ENCODE measurements at regions not wholly inside any gene's neighbourhood (a gene's known extent, or its start where the extent isn't known, plus 50 kb on each side); places are given as distances from the start of the nearest gene placed in this dataset.
A peak's percentile ranks its signal among the peaks of the same experiment; 100 is the strongest.

DNA sequence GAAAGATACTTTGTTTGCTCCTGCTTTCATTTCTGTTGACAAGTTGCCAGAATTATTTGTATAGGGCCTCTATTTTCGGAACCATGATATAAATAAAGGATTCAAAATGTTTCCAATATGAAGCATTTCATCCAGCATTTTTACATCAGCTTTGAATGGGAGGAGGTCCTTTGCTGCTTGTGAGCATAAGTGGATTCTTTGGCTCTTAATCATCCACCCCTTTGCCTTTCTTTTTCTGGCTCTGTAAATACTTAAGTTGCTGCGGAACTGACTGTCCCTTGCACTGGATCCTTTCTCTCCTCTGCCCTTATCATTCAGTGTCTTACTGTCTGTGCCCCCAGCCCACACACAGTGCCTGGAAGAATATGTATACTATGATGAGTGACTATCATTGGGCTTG, 357.3 kb upstream of the RGS6 start:
- no peak for DNase-seq (ENCODE audit: low spot score)

GRCh38 chr14:71576472-71576871, 355.8 kb upstream of the RGS6 start:
- intact Hi-C loops (cut with micrococcal nuclease), result no loop called here
- peaks cover 15% of the 10 kb centered on the region for H3K36me3 Mint-ChIP-seq (ENCODE audit: low read depth)
- no peaks in the 10 kb centered on the region for H3K9me3 Mint-ChIP-seq
- peaks cover 28% of the 10 kb centered on the region for H3K4me1 Mint-ChIP-seq (ENCODE audit: low read depth)
- no peaks in the 10 kb centered on the region for H3K27me3 Mint-ChIP-seq (ENCODE audit: low read depth)
- no peak for DNase-seq (ENCODE audit: low spot score)
- H3K27ac Mint-ChIP-seq, result no peak overlapping the region
- no peak overlapping the region for H3K4me3 Mint-ChIP-seq (ENCODE audit: low read depth)

More for the DNA sequence above, 357.3 kb upstream of the RGS6 start:
- Mint-ChIP-seq H3K27ac (no peak overlapping the region), H3K36me3 (ENCODE audit: low read depth) (peaks cover 15% of the 10 kb centered on the region), H3K4me3 (ENCODE audit: low read depth) (no peak overlapping the region), H3K9me3 (no peaks in the 10 kb centered on the region), H3K4me1 (ENCODE audit: low read depth) (peaks cover 26% of the 10 kb centered on the region), H3K27me3 (ENCODE audit: low read depth) (no peaks in the 10 kb centered on the region)
- intact Hi-C loops (cut with micrococcal nuclease), result no loop called here

DNA sequence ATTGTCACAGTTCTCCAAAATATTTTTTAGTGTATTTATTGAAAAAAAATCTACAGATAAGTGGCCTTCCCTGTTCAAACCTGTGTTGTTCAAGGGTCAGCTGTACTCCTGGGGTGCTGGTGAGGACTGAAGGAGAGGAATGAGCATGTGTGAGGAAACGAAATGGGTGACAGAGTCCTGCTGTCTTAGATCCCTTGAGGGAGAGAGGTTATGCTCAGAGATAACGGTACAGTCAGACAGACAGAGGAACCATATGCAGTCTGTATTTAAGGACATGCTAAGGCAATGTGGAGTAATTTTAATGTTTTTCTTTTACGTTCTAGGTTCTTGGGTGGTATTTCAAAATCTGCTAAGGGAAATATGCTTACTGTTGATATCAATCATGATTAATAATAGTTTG, 352.9 kb upstream of the RGS6 start:
- H3K36me3 Mint-ChIP-seq (ENCODE audit: low read depth), result peaks cover 14% of the 10 kb centered on the region
- no peak overlapping the region for H3K4me3 Mint-ChIP-seq (ENCODE audit: low read depth)
- DNase-seq (ENCODE audit: low spot score), result no peak
- H3K27ac Mint-ChIP-seq, result no peak overlapping the region
- H3K4me1 Mint-ChIP-seq (ENCODE audit: low read depth), result peaks cover 18% of the 10 kb centered on the region
- no peaks in the 10 kb centered on the region for H3K27me3 Mint-ChIP-seq (ENCODE audit: low read depth)
- intact Hi-C loops (cut with micrococcal nuclease), result no loop called here
- no peaks in the 10 kb centered on the region for H3K9me3 Mint-ChIP-seq

GRCh38 chr14:71582705-71583104, 349.5 kb upstream of the RGS6 start:
- no peak overlapping the region for H3K27ac Mint-ChIP-seq
- H3K4me1 Mint-ChIP-seq (ENCODE audit: low read depth), result peaks cover 22% of the 10 kb centered on the region
- DNase-seq (ENCODE audit: low spot score), result no peak
- H3K4me3 Mint-ChIP-seq (ENCODE audit: low read depth), result no peak overlapping the region
- intact Hi-C loops (cut with micrococcal nuclease), result no loop called here
- no peaks in the 10 kb centered on the region for H3K9me3 Mint-ChIP-seq
- no peaks in the 10 kb centered on the region for H3K27me3 Mint-ChIP-seq (ENCODE audit: low read depth)
- H3K36me3 Mint-ChIP-seq (ENCODE audit: low read depth), result peaks cover 23% of the 10 kb centered on the region

- Mint-ChIP-seq H3K27ac (no peak overlapping the region), H3K27me3 (ENCODE audit: low read depth) (no peaks in the 10 kb centered on the region), H3K9me3 (no peaks in the 10 kb centered on the region), H3K4me1 (ENCODE audit: low read depth) (peaks cover 26% of the 10 kb centered on the region), H3K36me3 (ENCODE audit: low read depth) (peaks cover 28% of the 10 kb centered on the region), H3K4me3 (ENCODE audit: low read depth) (no peak overlapping the region)
- intact Hi-C loops (cut with micrococcal nuclease), result no loop called here
- DNase-seq (ENCODE audit: low spot score), result no peak
Observed at GRCh38 chr14:71583194-71583593, 349.0 kb upstream of the RGS6 start.

DNA sequence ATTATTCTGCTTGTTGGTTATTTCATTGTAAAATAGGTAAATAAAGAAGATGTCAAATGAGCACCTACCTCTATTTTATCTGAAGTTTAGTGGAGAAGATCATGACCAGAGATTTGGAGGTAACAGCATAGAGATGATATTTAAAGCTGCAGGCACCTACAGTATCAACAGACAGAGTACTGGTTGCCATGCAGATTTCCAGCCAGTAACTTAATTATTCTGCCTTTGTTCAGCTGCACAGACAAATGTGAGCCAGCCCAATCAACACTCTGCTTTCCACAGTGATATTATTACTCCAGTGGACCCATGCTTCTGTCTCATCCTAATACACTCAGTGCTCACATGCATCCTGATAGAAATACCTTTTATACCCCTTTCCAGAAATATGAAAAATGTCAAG, 348.5 kb upstream of the RGS6 start:
- no peaks in the 10 kb centered on the region for H3K27me3 Mint-ChIP-seq (ENCODE audit: low read depth)
- H3K27ac Mint-ChIP-seq, result no peak overlapping the region
- peaks cover 31% of the 10 kb centered on the region for H3K4me1 Mint-ChIP-seq (ENCODE audit: low read depth)
- DNase-seq (ENCODE audit: low spot score), result no peak
- peaks cover 33% of the 10 kb centered on the region for H3K36me3 Mint-ChIP-seq (ENCODE audit: low read depth)
- H3K4me3 Mint-ChIP-seq (ENCODE audit: low read depth), result no peak overlapping the region
- no peaks in the 10 kb centered on the region for H3K9me3 Mint-ChIP-seq
- intact Hi-C loops (cut with micrococcal nuclease), result no loop called here

GRCh38 chr14:71585361-71585760, 346.9 kb upstream of the RGS6 start:
- Mint-ChIP-seq H3K36me3 (ENCODE audit: low read depth) (peaks cover 42% of the 10 kb centered on the region), H3K4me1 (ENCODE audit: low read depth) (peaks cover 40% of the 10 kb centered on the region), H3K9me3 (no peaks in the 10 kb centered on the region), H3K27ac (no peak overlapping the region), H3K27me3 (ENCODE audit: low read depth) (no peaks in the 10 kb centered on the region), H3K4me3 (ENCODE audit: low read depth) (no peak overlapping the region)
- DNase-seq (ENCODE audit: low spot score), result no peak
- intact Hi-C loops (cut with micrococcal nuclease), result no loop called here

DNA sequence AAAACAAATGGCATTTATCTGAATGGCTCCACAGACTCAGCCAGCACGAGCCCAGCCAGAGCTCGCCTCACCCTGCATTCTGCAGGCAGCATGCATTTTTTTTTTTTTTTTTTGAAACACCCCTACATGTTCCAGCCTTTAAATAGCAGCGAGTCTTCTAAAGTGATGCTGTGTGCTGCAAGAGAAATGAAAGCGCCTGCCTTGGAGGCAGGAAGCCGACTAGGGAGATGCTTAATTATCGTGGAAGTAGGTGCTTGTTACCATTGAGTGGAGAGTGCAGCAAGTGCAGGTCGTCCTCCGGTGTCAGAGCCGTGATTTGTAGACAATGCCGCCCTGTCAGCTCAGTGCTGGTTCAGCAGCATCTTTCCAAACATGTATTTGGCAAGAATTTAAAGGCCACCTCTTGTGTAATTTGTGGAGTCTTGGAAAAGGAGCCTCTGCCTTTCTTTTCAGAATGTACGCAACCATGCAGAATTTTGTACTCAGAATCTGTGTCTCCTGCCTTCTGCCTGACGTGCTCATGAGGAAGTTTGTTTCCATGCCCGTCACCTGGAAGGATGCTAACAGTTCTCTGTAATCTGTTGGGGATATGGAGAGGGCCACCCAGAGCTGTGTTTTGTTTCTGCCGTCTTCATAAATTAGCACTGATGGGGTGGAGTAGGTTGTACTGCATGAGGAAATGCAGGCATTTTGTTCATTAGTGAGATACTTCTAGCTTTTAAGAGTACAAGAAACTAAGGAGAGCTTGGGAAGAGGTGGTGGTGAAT, 345.9 kb upstream of the RGS6 start:
- Mint-ChIP-seq H3K27me3 (ENCODE audit: low read depth) (no peaks in the 10 kb centered on the region), H3K27ac (no peak overlapping the region), H3K9me3 (no peaks in the 10 kb centered on the region), H3K4me1 (ENCODE audit: low read depth) (peaks cover 44% of the 10 kb centered on the region), H3K4me3 (ENCODE audit: low read depth) (no peak overlapping the region), H3K36me3 (ENCODE audit: low read depth) (peaks cover 45% of the 10 kb centered on the region)
- intact Hi-C loops (cut with micrococcal nuclease), result no loop called here
- DNase-seq (ENCODE audit: low spot score), result no peak

- H3K27me3 Mint-ChIP-seq (ENCODE audit: low read depth), result no peaks in the 10 kb centered on the region
- intact Hi-C loops (cut with micrococcal nuclease), result no loop called here
- H3K4me1 Mint-ChIP-seq (ENCODE audit: low read depth), result peaks cover 51% of the 10 kb centered on the region
Observed at GRCh38 chr14:71588028-71588427, 344.2 kb upstream of the RGS6 start.

DNA sequence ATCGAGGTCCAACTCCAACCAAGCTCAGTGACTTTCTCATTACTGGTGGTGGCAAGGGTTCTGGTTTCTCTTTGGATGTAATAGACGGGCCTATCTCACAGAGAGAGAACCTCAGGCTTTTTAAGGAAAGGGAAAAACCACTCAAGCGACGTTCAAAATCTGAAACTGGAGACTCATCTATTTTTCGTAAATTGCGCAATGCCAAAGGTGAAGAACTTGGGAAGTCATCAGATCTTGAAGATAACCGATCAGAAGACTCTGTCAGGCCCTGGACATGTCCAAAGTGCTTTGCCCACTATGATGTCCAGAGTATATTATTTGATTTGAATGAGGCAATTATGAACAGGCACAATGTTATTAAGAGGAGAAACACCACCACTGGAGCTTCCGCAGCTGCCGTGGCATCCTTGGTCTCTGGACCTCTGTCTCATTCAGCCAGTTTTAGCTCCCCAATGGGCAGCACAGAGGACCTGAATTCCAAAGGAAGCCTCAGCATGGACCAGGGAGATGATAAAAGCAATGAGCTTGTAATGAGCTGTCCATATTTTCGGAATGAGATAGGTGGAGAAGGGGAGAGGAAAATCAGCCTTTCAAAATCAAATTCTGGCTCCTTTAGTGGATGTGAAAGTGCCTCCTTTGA, 343.5 kb upstream of the RGS6 start:
- H3K4me3 Mint-ChIP-seq (ENCODE audit: low read depth), result no peak overlapping the region
- no peaks in the 10 kb centered on the region for H3K9me3 Mint-ChIP-seq
- intact Hi-C loops (cut with micrococcal nuclease), result no loop called here
- H3K27me3 Mint-ChIP-seq (ENCODE audit: low read depth), result no peaks in the 10 kb centered on the region
- H3K27ac Mint-ChIP-seq, result no peak overlapping the region
- peaks cover 54% of the 10 kb centered on the region for H3K4me1 Mint-ChIP-seq (ENCODE audit: low read depth)
- peaks cover 40% of the 10 kb centered on the region for H3K36me3 Mint-ChIP-seq (ENCODE audit: low read depth)
- DNase-seq (ENCODE audit: low spot score), result no peak

More at GRCh38 chr14:71588028-71588427, 344.2 kb upstream of the RGS6 start:
- no peaks in the 10 kb centered on the region for H3K9me3 Mint-ChIP-seq
- no peak overlapping the region for H3K27ac Mint-ChIP-seq
- no peak for DNase-seq (ENCODE audit: low spot score)
- peaks cover 45% of the 10 kb centered on the region for H3K36me3 Mint-ChIP-seq (ENCODE audit: low read depth)
- H3K4me3 Mint-ChIP-seq (ENCODE audit: low read depth), result no peak overlapping the region

DNA sequence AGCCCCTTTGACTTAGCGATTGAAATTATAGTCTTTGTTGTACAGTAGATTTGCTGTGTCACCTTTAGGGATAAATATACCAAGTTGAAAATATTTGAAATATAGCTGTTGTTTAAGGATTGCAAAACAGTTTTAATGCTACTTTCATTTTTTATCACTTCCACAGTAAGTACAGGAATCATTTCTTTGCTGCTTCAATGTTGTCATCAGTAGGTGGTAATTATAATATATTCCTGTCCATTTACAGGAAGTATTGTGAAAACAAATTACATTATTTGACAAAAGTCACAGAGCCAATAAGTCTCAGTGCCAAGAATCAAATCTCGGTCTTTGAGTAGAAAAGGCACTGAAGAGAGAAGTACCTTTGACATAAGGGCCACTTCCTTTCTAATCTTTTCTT, 342.6 kb upstream of the RGS6 start:
- Mint-ChIP-seq H3K27me3 (ENCODE audit: low read depth) (no peaks in the 10 kb centered on the region), H3K4me3 (ENCODE audit: low read depth) (no peak overlapping the region), H3K4me1 (ENCODE audit: low read depth) (peaks cover 60% of the 10 kb centered on the region), H3K9me3 (no peaks in the 10 kb centered on the region), H3K36me3 (ENCODE audit: low read depth) (peaks cover 40% of the 10 kb centered on the region), H3K27ac (peak overlapping the region; percentile 52)
- intact Hi-C loops (cut with micrococcal nuclease), result loop anchor here (5.0 kb wide), 1 partner anchor 112 kb away; no protein-coding TSS in a partner anchor
- no peak for DNase-seq (ENCODE audit: low spot score)

- Mint-ChIP-seq H3K27me3 (ENCODE audit: low read depth) (no peaks in the 10 kb centered on the region), H3K4me3 (ENCODE audit: low read depth) (no peak overlapping the region), H3K36me3 (ENCODE audit: low read depth) (peaks cover 38% of the 10 kb centered on the region), H3K27ac (no peak overlapping the region), H3K4me1 (ENCODE audit: low read depth) (peaks cover 65% of the 10 kb centered on the region), H3K9me3 (no peaks in the 10 kb centered on the region)
- intact Hi-C loops (cut with micrococcal nuclease), result loop anchor here (5.0 kb wide), 1 partner anchor 113 kb away; no protein-coding TSS in a partner anchor
- no peak for DNase-seq (ENCODE audit: low spot score)
Observed at GRCh38 chr14:71590131-71590530, 342.1 kb upstream of the RGS6 start.

DNA sequence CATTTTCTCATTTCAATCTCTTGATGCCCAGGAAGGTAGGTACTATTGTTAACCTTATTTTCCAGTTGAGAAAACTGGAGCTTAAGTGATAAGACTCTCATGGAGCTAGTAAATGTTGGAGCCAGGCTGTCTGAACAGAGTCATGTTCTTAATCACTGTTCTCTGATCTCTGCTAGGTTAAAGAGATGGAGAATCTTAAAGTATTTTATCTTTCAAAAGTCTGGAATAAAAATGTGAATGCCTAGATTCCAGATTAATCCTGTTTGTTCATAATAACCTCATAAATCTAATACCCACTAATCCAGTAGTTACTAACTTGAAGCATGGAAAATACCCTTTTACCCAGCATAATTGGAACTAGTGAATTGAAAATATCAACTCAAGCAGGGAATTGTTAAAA, 341.0 kb upstream of the RGS6 start:
- Mint-ChIP-seq H3K27ac (no peak overlapping the region), H3K4me3 (ENCODE audit: low read depth) (no peak overlapping the region), H3K4me1 (ENCODE audit: low read depth) (peaks cover 72% of the 10 kb centered on the region), H3K9me3 (no peaks in the 10 kb centered on the region), H3K36me3 (ENCODE audit: low read depth) (peaks cover 45% of the 10 kb centered on the region), H3K27me3 (ENCODE audit: low read depth) (no peaks in the 10 kb centered on the region)
- intact Hi-C loops (cut with micrococcal nuclease), result loop anchor here (5.0 kb wide), 1 partner anchor 114 kb away; no protein-coding TSS in a partner anchor
- DNase-seq (ENCODE audit: low spot score), result no peak

Measured in activated T-helper 2 cell treated with anti-CD3 and anti-CD28 coated beads, Interferon-gamma antibody, Interleukin-2, Interleukin-4, amounts not matched to agents 10 μg/mL and 5 μg/mL and 100 μg/mL, durations not matched to agents 14 hours and 24 hours and 36 hours (primary cell).